Gastroesophageal sphincter (tissue), 4 donors: ENCODE measurements at regions not wholly inside any gene's neighbourhood (a gene's known extent, or its start where the extent isn't known, plus 50 kb on each side); places are given as distances from the start of the nearest gene placed in this dataset.

Experiments
- ATAC-seq: fragments of 150-250 bp; one replicate; pipeline ENCODE4 v1.9.1; 2016; ENCODE audit warnings: mild to moderate bottlenecking, moderate library complexity
- H3K27ac ChIP-seq, 4 donors: fragments of 200-600 bp; sonication (generic) in 3 of 4; 1 replicate in 3 of 4; 2 replicates in 1 of 4; pipeline ENCODE4 v1.5.1; 2016 to 2019
- H3K27me3 ChIP-seq: fragments of 200-600 bp; sonication (generic); one replicate; pipeline ENCODE4 v1.5.1; 2019
- H3K36me3 ChIP-seq, 2 donors: fragments of 200-600 bp; sonication (generic); one replicate each; pipeline ENCODE4 v1.5.1; 2019; ENCODE audit warnings: control low read depth in 1 of 2
- H3K4me1 ChIP-seq, 3 donors: fragments of 200-600 bp; sonication (generic); 1 replicate in 2 of 3; 2 replicates in 1 of 3; pipeline ENCODE4 v1.5.1; 2016 to 2019; ENCODE audit warnings: control low read depth in 2 of 3
- H3K4me3 ChIP-seq, 2 donors: fragments of 200-600 bp; sonication (generic); one replicate each; pipeline ENCODE4 v1.5.1; 2019; ENCODE audit warnings: mild to moderate bottlenecking in 1 of 2, moderate library complexity in 1 of 2
- H3K9me3 ChIP-seq, 3 donors: fragments of 200-600 bp; sonication (generic); one replicate each; pipeline ENCODE4 v1.5.1; 2017 to 2019; ENCODE audit warnings: control low read depth in 2 of 3
- EP300 ChIP-seq: sonication (generic); formaldehyde crosslinking; IDR thresholded peaks from one replicate; pipeline ENCODE4 v1.6.1; 2017; ENCODE audit warnings: antibody characterized with exemption, mild to moderate bottlenecking
- POLR2A ChIP-seq, 2 donors: fragments of 450-650 bp; IDR thresholded peaks; one replicate each; pipeline ENCODE4 v1.6.1; 2017; ENCODE audit warnings: antibody characterized with exemption in 2 of 2, mild to moderate bottlenecking in 2 of 2, moderate library complexity in 1 of 2
- POLR2AphosphoS5 ChIP-seq: sonication (generic); formaldehyde crosslinking; IDR thresholded peaks from one replicate; pipeline ENCODE4 v1.6.1; 2017; ENCODE audit warnings: antibody characterized with exemption
- WGBS, 2 donors: methylation state at CpG; one replicate each; pipeline ENCODE4 v1.1.5; 2018; ENCODE audit warnings: low coverage in 1 of 2; 5-methylcytosine and 5-hydroxymethylcytosine counted together
- TF ChIP-seq, protein P1 (sequence below), 4 experiments: fragments of 200-600 bp in 2 of 4; fragments of 450-650 bp in 2 of 4; sonication (generic) in 1 of 4; IDR thresholded peaks; one replicate each; pipeline ENCODE4 v1.5.1; 2017 to 2019; ENCODE audit warnings: antibody characterized with exemption in 4 of 4, mild to moderate bottlenecking in 2 of 4, moderate library complexity in 2 of 4

DNA sequence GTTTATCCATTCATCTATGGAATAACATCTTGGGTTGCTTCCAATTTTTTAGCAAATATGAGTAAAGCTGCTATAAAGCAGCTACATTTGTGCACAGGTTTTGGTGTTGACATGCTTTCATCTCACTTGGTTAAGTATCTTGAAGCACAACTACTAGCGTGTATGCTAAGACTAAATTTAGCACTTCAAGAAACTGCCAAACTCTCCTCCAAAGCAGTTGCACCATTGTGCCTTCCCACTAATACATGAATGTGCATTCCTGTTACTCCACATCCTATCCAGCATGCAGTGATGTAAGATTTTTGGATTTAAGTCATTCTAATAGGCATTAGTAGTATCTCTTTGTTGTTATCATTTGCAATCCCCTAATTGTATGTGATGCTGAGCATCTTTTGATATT is 230.7 kb downstream of the KCNA4 start:
- Histone ChIP-seq H3K4me3 (no peak overlapping the region), H3K27ac (no peak overlapping the region), H3K27me3 (no peaks in the 10 kb centered on the region), H3K4me1 (no peaks in the 10 kb centered on the region), H3K9me3 (no peaks in the 10 kb centered on the region), H3K36me3 (no peaks in the 10 kb centered on the region)
- WGBS, 2 donors: 63% methylated on average over 1 of the region's 1 CpG; no CpG with 5 or more reads in 1 of the 2 donors
- TF ChIP-seq POLR2AphosphoS5: no peak
- no peak for ATAC-seq

DNA sequence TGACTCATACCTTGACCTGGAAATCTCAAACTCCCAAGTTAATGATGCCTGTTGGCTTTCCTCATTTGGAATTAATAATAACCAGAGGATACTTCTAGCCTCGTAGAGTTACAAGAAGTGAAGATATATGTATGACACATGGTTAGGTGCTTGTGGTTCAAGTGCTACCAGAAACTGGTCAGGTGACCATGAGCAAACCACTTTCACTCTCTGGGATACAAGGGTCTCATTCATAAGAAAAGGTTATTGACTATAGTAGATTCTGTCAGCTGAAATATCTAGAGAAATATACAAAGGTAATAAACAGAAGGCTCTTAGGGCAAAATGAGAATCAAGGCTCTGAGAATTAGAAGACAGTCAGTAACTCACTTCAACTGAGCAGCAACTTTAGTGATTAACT is 233.3 kb downstream of the KCNA4 start:
- Histone ChIP-seq H3K4me3 (no peak overlapping the region), H3K36me3 (no peaks in the 10 kb centered on the region), H3K27me3 (no peaks in the 10 kb centered on the region), H3K4me1 (no peaks in the 10 kb centered on the region), H3K27ac (no peak overlapping the region), H3K9me3 (no peaks in the 10 kb centered on the region)
- no peak for ATAC-seq
- TF ChIP-seq EP300 (no peak), POLR2AphosphoS5 (no peak), POLR2A (IDR thresholded peaks at IDR 0.05) (no peak)
- TF ChIP-seq, protein P1, sequence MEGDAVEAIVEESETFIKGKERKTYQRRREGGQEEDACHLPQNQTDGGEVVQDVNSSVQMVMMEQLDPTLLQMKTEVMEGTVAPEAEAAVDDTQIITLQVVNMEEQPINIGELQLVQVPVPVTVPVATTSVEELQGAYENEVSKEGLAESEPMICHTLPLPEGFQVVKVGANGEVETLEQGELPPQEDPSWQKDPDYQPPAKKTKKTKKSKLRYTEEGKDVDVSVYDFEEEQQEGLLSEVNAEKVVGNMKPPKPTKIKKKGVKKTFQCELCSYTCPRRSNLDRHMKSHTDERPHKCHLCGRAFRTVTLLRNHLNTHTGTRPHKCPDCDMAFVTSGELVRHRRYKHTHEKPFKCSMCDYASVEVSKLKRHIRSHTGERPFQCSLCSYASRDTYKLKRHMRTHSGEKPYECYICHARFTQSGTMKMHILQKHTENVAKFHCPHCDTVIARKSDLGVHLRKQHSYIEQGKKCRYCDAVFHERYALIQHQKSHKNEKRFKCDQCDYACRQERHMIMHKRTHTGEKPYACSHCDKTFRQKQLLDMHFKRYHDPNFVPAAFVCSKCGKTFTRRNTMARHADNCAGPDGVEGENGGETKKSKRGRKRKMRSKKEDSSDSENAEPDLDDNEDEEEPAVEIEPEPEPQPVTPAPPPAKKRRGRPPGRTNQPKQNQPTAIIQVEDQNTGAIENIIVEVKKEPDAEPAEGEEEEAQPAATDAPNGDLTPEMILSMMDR (IDR thresholded peaks at IDR 0.05): no peak
- 50 to 78% methylated on average over 1 of the region's 1 CpG for WGBS, 2 donors

DNA sequence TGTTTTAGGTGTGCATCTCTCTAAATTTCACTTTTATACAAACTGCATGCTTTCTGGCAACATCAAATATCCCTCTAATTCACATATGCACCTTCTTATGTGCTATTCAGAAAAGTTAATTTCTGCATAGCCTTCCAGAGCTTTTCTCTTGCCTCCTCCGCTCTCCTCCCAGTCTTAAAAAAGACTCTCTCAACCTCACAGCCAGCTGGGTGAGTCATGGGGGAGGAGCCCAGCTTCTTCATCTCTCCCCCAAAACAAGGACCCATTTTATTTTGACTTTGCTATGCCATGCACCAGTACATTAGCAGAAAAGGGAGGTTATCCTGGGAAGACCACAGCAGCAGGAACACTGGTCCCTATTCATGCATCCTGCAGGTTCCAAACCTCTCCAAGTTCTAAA is 234.4 kb downstream of the KCNA4 start:
- no peaks in the 10 kb centered on the region for H3K9me3 ChIP-seq
- H3K4me1 ChIP-seq: no peaks in the 10 kb centered on the region
- no peaks in the 10 kb centered on the region for H3K27me3 ChIP-seq
- no peaks in the 10 kb centered on the region for H3K36me3 ChIP-seq
- TF ChIP-seq, protein P1 (IDR thresholded peaks at IDR 0.05): no peak
- no peak for ATAC-seq
- H3K27ac ChIP-seq: no peak overlapping the region
- no peak overlapping the region for H3K4me3 ChIP-seq
- 60 to 86% methylated on average over 1 of the region's 1 CpG for WGBS, 2 donors

DNA sequence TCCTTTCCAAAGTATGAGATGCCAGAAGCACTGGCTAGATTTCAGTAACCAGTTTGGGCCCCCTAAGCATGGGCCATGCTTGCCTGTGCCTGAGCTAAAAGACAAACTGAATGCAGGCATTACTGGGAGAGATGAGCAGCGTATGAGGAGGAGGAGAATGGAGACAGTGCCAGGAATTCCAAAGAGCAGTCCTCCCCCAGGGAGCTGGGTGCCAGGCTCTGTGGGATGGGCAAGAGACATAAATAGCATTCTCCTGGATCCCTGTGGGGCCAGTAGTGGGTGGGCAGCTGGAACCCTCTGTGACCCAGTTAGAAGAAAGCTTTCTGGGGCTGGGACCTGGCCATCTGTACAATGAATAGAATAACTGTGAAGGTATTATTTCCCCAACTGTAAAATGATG is 235.6 kb downstream of the KCNA4 start:
- no peaks in the 10 kb centered on the region for H3K36me3 ChIP-seq
- no peak overlapping the region for H3K27ac ChIP-seq
- no peak overlapping the region for H3K4me3 ChIP-seq
- no peak for ATAC-seq
- no peaks in the 10 kb centered on the region for H3K9me3 ChIP-seq
- H3K4me1 ChIP-seq: no peaks in the 10 kb centered on the region
- WGBS, 2 donors: 43% methylated on average over 1 of the region's 1 CpG; no CpG with 5 or more reads in 1 of the 2 donors
- TF ChIP-seq EP300 (no peak), POLR2A (IDR thresholded peaks at IDR 0.05) (no peak), POLR2AphosphoS5 (no peak)
- TF ChIP-seq, protein P1 (IDR thresholded peaks at IDR 0.05): no peak
- H3K27me3 ChIP-seq: no peaks in the 10 kb centered on the region

DNA sequence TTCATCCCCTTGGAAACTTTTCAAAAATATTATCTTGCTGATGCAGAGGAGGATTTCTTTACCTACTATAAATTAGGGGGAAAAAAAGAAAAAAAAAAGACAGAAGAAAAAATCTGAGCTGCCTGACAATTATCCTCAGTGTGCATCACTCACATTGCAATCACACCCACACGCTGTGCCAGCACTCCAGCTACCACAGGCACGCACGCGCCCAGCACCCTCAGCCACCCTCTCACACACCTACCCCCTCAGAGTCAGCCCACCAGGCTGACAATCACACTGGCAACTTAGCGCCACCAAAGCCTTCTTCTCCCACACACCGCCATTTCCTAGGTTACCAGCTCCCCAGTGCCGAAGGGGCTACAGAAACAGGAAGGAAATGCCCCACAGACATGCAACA is 236.1 kb downstream of the KCNA4 start:
- WGBS, 2 donors: 58 to 78% methylated on average over 6 to 7 of the region's 7 CpGs
- Histone ChIP-seq H3K9me3 (no peaks in the 10 kb centered on the region), H3K4me3 (no peak overlapping the region), H3K36me3 (no peaks in the 10 kb centered on the region), H3K27me3 (no peaks in the 10 kb centered on the region), H3K4me1 (no peaks in the 10 kb centered on the region), H3K27ac (no peak overlapping the region)
- ATAC-seq: no peak
- TF ChIP-seq POLR2AphosphoS5 (no peak), POLR2A (IDR thresholded peaks at IDR 0.05) (no peak), EP300 (no peak)
- TF ChIP-seq, protein P1 (IDR thresholded peaks at IDR 0.05): no peak
